ENCODE measurements at regions not wholly inside any gene's neighbourhood (a gene's known extent, or its start where the extent isn't known, plus 50 kb on each side); places are given as distances from the start of the nearest gene placed in this dataset.
"Not testable (repeated sequence)": the region's sequence is repeated elsewhere in the genome, so short reads cannot be mapped to it uniquely, and the experiment has no call there.

- not testable (repeated sequence) for H3K9me3 ChIP-seq (ENCODE audit: insufficient read depth, low read depth, low read length); H3K18ac ChIP-seq (ENCODE audit: low read length); H3K4me2 ChIP-seq (ENCODE audit: low read length); H4K12ac ChIP-seq (ENCODE audit: low read depth, low read length); H3K4me3 ChIP-seq (ENCODE audit: low read depth, low read length); H3K9ac ChIP-seq (ENCODE audit: low read length); H3K23ac ChIP-seq (ENCODE audit: low read length); H3K4me1 ChIP-seq (ENCODE audit: control insufficient read depth in 1 of 2, insufficient read depth in 2 of 2, low read length in 2 of 2); H3K79me1 ChIP-seq (ENCODE audit: low read length); H2BK5ac ChIP-seq (ENCODE audit: low read depth, low read length, poor library complexity); H2AFZ ChIP-seq (ENCODE audit: insufficient read depth, low read length, poor library complexity); H3K79me2 ChIP-seq (ENCODE audit: control insufficient read depth, insufficient read depth, low read length, poor library complexity); DNase-seq; H2BK120ac ChIP-seq (ENCODE audit: insufficient read depth, low read length, poor library complexity); H3K27ac ChIP-seq (ENCODE audit: low read depth, low read length); H4K91ac ChIP-seq (ENCODE audit: low read depth, low read length); H3K14ac ChIP-seq (ENCODE audit: low read length); H2BK12ac ChIP-seq (ENCODE audit: low read length); H3K27me3 ChIP-seq (ENCODE audit: insufficient read depth, low read length); H2AK5ac ChIP-seq (ENCODE audit: low read length); H3K4ac ChIP-seq (ENCODE audit: low read depth, low read length); H4K8ac ChIP-seq (ENCODE audit: low read depth, low read length); H3K36me3 ChIP-seq (ENCODE audit: control insufficient read depth in 1 of 2, insufficient read depth in 2 of 2, low read length in 2 of 2)
- no CpG with 5 or more reads among the region's 1 CpG for WGBS (ENCODE audit: extremely low coverage, insufficient coverage, insufficient read length)
These were observed 63.3 kb upstream of the C12orf71 start for GRCh38 chr12:27145725-27146124.

DNA sequence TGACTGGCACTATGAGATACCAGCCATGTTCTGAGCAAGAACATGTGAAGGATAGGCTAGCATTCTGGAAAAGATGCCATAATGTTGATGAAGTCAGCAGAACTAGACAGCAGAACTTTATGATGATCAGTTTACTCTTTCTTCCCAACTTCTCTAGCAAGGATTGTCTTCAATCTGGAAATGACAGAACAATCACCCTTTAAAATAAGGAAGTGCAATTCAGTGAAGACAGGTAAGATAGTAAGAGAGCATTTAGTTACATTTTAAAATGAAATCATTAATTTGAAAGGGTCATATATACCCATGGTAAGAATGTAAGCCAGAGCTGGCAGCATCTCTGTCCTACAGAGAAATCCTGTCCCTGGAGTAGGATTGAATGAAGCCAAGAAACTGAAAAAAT is 66.0 kb upstream of the C12orf71 start:
- no peak for DNase-seq
- no peaks in the 10 kb centered on the region for H3K27me3 ChIP-seq (ENCODE audit: insufficient read depth, low read length)
- H2BK5ac ChIP-seq (ENCODE audit: low read depth, low read length, poor library complexity): no peak overlapping the region
- H3K4me3 ChIP-seq (ENCODE audit: low read depth, low read length): no peak overlapping the region
- no peak overlapping the region for H3K27ac ChIP-seq (ENCODE audit: low read depth, low read length)
- no peak overlapping the region for H3K23ac ChIP-seq (ENCODE audit: low read length)
- no peak overlapping the region for H4K8ac ChIP-seq (ENCODE audit: low read depth, low read length)
- H3K9ac ChIP-seq (ENCODE audit: low read length): no peak overlapping the region
- no peaks in the 10 kb centered on the region for H3K9me3 ChIP-seq (ENCODE audit: insufficient read depth, low read depth, low read length)
- H2AFZ ChIP-seq (ENCODE audit: insufficient read depth, low read length, poor library complexity): no peak overlapping the region
- no peak overlapping the region for H2BK120ac ChIP-seq (ENCODE audit: insufficient read depth, low read length, poor library complexity)
- H2BK12ac ChIP-seq (ENCODE audit: low read length): no peak overlapping the region
- no peak overlapping the region for H4K12ac ChIP-seq (ENCODE audit: low read depth, low read length)
- H3K18ac ChIP-seq (ENCODE audit: low read length): no peak overlapping the region
- H3K14ac ChIP-seq (ENCODE audit: low read length): no peak overlapping the region
- no peak overlapping the region for H2AK5ac ChIP-seq (ENCODE audit: low read length)
- H3K36me3 ChIP-seq (ENCODE audit: control insufficient read depth in 1 of 2, insufficient read depth in 2 of 2, low read length in 2 of 2): no peaks in the 10 kb centered on the region
- no peak overlapping the region for H4K91ac ChIP-seq (ENCODE audit: low read depth, low read length)
- no peaks in the 10 kb centered on the region for H3K79me1 ChIP-seq (ENCODE audit: low read length)
- H3K4me2 ChIP-seq (ENCODE audit: low read length): no peak overlapping the region
- no peaks in the 10 kb centered on the region for H3K79me2 ChIP-seq (ENCODE audit: control insufficient read depth, insufficient read depth, low read length, poor library complexity)
- no peak overlapping the region for H3K4ac ChIP-seq (ENCODE audit: low read depth, low read length)
- no peaks in the 10 kb centered on the region for H3K4me1 ChIP-seq (ENCODE audit: control insufficient read depth in 1 of 2, insufficient read depth in 2 of 2, low read length in 2 of 2)

- Histone ChIP-seq H3K79me2 (ENCODE audit: control insufficient read depth, insufficient read depth, low read length, poor library complexity) (no peaks in the 10 kb centered on the region), H3K18ac (ENCODE audit: low read length) (no peak overlapping the region)
- WGBS (ENCODE audit: extremely low coverage, insufficient coverage, insufficient read length): no CpG with 5 or more reads among the region's 2 CpGs
These were observed 66.4 kb upstream of the C12orf71 start for GRCh38 chr12:27148791-27149190.

GRCh38 chr12:27151479-27151878 is 69.1 kb upstream of the C12orf71 start:
- Histone ChIP-seq H3K27ac (ENCODE audit: low read depth, low read length) (no peak overlapping the region), H3K4me1 (ENCODE audit: control insufficient read depth in 1 of 2, insufficient read depth in 2 of 2, low read length in 2 of 2) (no peaks in the 10 kb centered on the region), H4K12ac (ENCODE audit: low read depth, low read length) (no peak overlapping the region), H3K36me3 (ENCODE audit: control insufficient read depth in 1 of 2, insufficient read depth in 2 of 2, low read length in 2 of 2) (no peaks in the 10 kb centered on the region), H4K91ac (ENCODE audit: low read depth, low read length) (no peak overlapping the region), H2BK12ac (ENCODE audit: low read length) (no peak overlapping the region), H2AK5ac (ENCODE audit: low read length) (no peak overlapping the region), H2BK5ac (ENCODE audit: low read depth, low read length, poor library complexity) (no peak overlapping the region), H3K79me2 (ENCODE audit: control insufficient read depth, insufficient read depth, low read length, poor library complexity) (no peaks in the 10 kb centered on the region), H3K79me1 (ENCODE audit: low read length) (no peaks in the 10 kb centered on the region), H3K18ac (ENCODE audit: low read length) (no peak overlapping the region), H3K23ac (ENCODE audit: low read length) (no peak overlapping the region), H3K4ac (ENCODE audit: low read depth, low read length) (no peak overlapping the region), H4K8ac (ENCODE audit: low read depth, low read length) (no peak overlapping the region), H3K14ac (ENCODE audit: low read length) (no peak overlapping the region), H2BK120ac (ENCODE audit: insufficient read depth, low read length, poor library complexity) (no peak overlapping the region), H3K4me2 (ENCODE audit: low read length) (no peak overlapping the region), H3K9me3 (ENCODE audit: insufficient read depth, low read depth, low read length) (no peaks in the 10 kb centered on the region), H3K27me3 (ENCODE audit: insufficient read depth, low read length) (no peaks in the 10 kb centered on the region), H2AFZ (ENCODE audit: insufficient read depth, low read length, poor library complexity) (no peak overlapping the region), H3K9ac (ENCODE audit: low read length) (no peak overlapping the region), H3K4me3 (ENCODE audit: low read depth, low read length) (no peak overlapping the region)
- WGBS (ENCODE audit: extremely low coverage, insufficient coverage, insufficient read length): no CpG with 5 or more reads among the region's 3 CpGs
- no peak for DNase-seq

More at GRCh38 chr12:27148791-27149190, 66.4 kb upstream of the C12orf71 start:
- H4K8ac ChIP-seq (ENCODE audit: low read depth, low read length): no peak overlapping the region
- no peak overlapping the region for H4K12ac ChIP-seq (ENCODE audit: low read depth, low read length)
- no peaks in the 10 kb centered on the region for H3K79me1 ChIP-seq (ENCODE audit: low read length)
- no peak overlapping the region for H2BK5ac ChIP-seq (ENCODE audit: low read depth, low read length, poor library complexity)
- no peak overlapping the region for H3K4ac ChIP-seq (ENCODE audit: low read depth, low read length)
- no peak for DNase-seq
- H3K27ac ChIP-seq (ENCODE audit: low read depth, low read length): no peak overlapping the region
- H2AK5ac ChIP-seq (ENCODE audit: low read length): no peak overlapping the region
- no peaks in the 10 kb centered on the region for H3K27me3 ChIP-seq (ENCODE audit: insufficient read depth, low read length)
- H3K9ac ChIP-seq (ENCODE audit: low read length): no peak overlapping the region
- no peaks in the 10 kb centered on the region for H3K36me3 ChIP-seq (ENCODE audit: control insufficient read depth in 1 of 2, insufficient read depth in 2 of 2, low read length in 2 of 2)
- no peak overlapping the region for H3K14ac ChIP-seq (ENCODE audit: low read length)
- H4K91ac ChIP-seq (ENCODE audit: low read depth, low read length): no peak overlapping the region
- no peak overlapping the region for H3K23ac ChIP-seq (ENCODE audit: low read length)
- no peak overlapping the region for H2BK12ac ChIP-seq (ENCODE audit: low read length)
- no peak overlapping the region for H3K4me2 ChIP-seq (ENCODE audit: low read length)
- H2AFZ ChIP-seq (ENCODE audit: insufficient read depth, low read length, poor library complexity): no peak overlapping the region
- H3K9me3 ChIP-seq (ENCODE audit: insufficient read depth, low read depth, low read length): no peaks in the 10 kb centered on the region
- no peaks in the 10 kb centered on the region for H3K4me1 ChIP-seq (ENCODE audit: control insufficient read depth in 1 of 2, insufficient read depth in 2 of 2, low read length in 2 of 2)
- H3K4me3 ChIP-seq (ENCODE audit: low read depth, low read length): no peak overlapping the region
- H2BK120ac ChIP-seq (ENCODE audit: insufficient read depth, low read length, poor library complexity): no peak overlapping the region
